Esophagus squamous epithelium (tissue), 5 donors: ENCODE measurements at regions not wholly inside any gene's neighbourhood (a gene's known extent, or its start where the extent isn't known, plus 50 kb on each side); places are given as distances from the start of the nearest gene placed in this dataset.
"Not testable (repeated sequence)": the region's sequence is repeated elsewhere in the genome, so short reads cannot be mapped to it uniquely, and the experiment has no call there.

Experiments
- DNase-seq: peaks from one replicate; lab custom pipeline; 2025; lab: John Stamatoyannopoulos, UW
- H3K27ac ChIP-seq, 4 donors: fragments of 200-600 bp; sonication (generic); one replicate each; pipeline ENCODE4 v1.5.1; 2016 to 2019; ENCODE audit warnings: mild to moderate bottlenecking in 1 of 4
- H3K27me3 ChIP-seq, 4 donors: fragments of 200-600 bp; sonication (generic); 1 replicate in 3 of 4; 2 replicates in 1 of 4; pipeline versions ENCODE4 v1.5.1 to v1.6.0; 2017 to 2021; ENCODE audit warnings: antibody characterized with exemption in 1 of 4
- H3K36me3 ChIP-seq, 3 donors: fragments of 200-600 bp; sonication (generic); one replicate each; pipeline ENCODE4 v1.5.1; 2016 to 2019
- H3K4me1 ChIP-seq, 3 donors: fragments of 200-600 bp; sonication (generic); one replicate each; pipeline ENCODE4 v1.5.1; 2017 to 2019
- H3K4me3 ChIP-seq, 4 donors: fragments of 200-600 bp; sonication (generic); 1 replicate in 3 of 4; 2 replicates in 1 of 4; pipeline ENCODE4 v1.5.1; 2016 to 2019; ENCODE audit warnings: mild to moderate bottlenecking in 2 of 4, moderate library complexity in 1 of 4
- H3K9me3 ChIP-seq, 3 donors: fragments of 200-600 bp; sonication (generic); one replicate each; pipeline ENCODE4 v1.5.1; 2016 to 2019
- POLR2A ChIP-seq, 4 donors: fragments of 450-650 bp; IDR thresholded peaks; one replicate each; pipeline ENCODE4 v1.6.1; 2017; ENCODE audit warnings: antibody characterized with exemption in 4 of 4, mild to moderate bottlenecking in 4 of 4, moderate library complexity in 3 of 4
- whole genome bisulfite sequencing, 2 donors: methylation state at CpG; one replicate each; pipeline ENCODE4 v1.1.5; 2018; 5-methylcytosine and 5-hydroxymethylcytosine counted together
- intact Hi-C: fragments of 100-400 bp; cut with DNase I; formaldehyde crosslinking; loops from one replicate; pipeline ENCODE4 v1.15.0; 2022
- TF ChIP-seq, protein P1 (sequence below), 6 experiments: fragments of 450-650 bp in 4 of 6; fragments of 200-600 bp in 2 of 6; sonication (generic) in 2 of 6; IDR thresholded peaks; one replicate each; pipeline ENCODE4 v1.5.1; 2016 to 2019; ENCODE audit warnings: antibody characterized with exemption in 6 of 6, mild to moderate bottlenecking in 4 of 6, moderate library complexity in 4 of 6
- donor health status: DM: yes; HTN: yes; CAD: no.

DNA sequence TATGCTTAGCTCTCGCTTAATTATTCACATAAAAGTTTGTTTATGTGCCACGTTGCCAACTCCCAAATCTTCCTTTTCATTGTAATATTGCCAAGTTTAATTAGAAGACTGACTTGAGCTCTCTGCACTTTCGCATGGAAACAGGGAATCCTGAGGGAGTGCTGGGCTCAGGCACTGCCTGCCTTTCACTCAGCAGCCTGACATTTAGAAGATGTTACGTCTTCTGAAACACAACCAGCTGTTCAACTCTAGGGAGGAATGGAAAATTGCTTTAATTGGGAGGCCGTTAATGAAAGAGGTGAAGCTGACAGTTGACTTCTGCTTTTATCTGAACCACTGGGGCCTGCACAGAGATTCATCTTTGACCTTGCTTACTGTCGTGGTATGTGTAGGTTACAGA is 77.4 kb upstream of the MTHFD1L start:
- peaks cover 0 to 20% (median 3%) of the 10 kb centered on the region in 3 donors for H3K4me1 ChIP-seq
- TF ChIP-seq, protein P1, sequence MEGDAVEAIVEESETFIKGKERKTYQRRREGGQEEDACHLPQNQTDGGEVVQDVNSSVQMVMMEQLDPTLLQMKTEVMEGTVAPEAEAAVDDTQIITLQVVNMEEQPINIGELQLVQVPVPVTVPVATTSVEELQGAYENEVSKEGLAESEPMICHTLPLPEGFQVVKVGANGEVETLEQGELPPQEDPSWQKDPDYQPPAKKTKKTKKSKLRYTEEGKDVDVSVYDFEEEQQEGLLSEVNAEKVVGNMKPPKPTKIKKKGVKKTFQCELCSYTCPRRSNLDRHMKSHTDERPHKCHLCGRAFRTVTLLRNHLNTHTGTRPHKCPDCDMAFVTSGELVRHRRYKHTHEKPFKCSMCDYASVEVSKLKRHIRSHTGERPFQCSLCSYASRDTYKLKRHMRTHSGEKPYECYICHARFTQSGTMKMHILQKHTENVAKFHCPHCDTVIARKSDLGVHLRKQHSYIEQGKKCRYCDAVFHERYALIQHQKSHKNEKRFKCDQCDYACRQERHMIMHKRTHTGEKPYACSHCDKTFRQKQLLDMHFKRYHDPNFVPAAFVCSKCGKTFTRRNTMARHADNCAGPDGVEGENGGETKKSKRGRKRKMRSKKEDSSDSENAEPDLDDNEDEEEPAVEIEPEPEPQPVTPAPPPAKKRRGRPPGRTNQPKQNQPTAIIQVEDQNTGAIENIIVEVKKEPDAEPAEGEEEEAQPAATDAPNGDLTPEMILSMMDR (IDR thresholded peaks at IDR 0.05), result no peak
- no peak for TF ChIP-seq POLR2A (IDR thresholded peaks at IDR 0.05)
- no peak overlapping the region for H3K4me3 ChIP-seq
- peak overlapping the region in 2 of 4 donors; percentile 3 to 31 for H3K27ac ChIP-seq
- no peak for DNase-seq
- intact Hi-C loops, result no loop called here
- no peaks in the 10 kb centered on the region for H3K27me3 ChIP-seq
- 61 to 63% methylated on average over 6 of the region's 6 CpGs for WGBS, 2 donors
- no peaks in the 10 kb centered on the region for H3K9me3 ChIP-seq
- H3K36me3 ChIP-seq, result no peaks in the 10 kb centered on the region

DNA sequence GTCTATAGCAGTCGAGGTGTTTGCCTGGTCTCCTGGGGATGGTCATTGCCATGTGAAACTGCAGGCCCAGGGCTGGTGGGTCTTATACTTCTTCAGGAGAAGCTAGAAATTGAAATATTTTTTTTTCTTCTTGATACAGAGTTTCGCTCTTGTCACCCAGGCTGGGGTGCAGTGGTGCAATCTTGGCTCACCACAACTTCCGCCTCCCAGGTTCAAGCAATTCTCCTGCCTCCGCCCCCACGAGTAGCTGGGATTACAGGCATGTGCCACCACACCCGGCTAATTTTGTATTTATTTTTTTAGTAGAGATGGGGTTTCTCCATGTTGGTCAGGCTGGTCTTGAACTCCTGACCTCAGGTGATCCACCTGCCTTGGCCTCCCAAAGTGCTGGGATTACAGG is 75.6 kb upstream of the MTHFD1L start:
- peaks cover 0 to 20% (median 3%) of the 10 kb centered on the region in 3 donors for H3K4me1 ChIP-seq
- H3K27ac ChIP-seq, H3K36me3 ChIP-seq, H3K4me3 ChIP-seq, H3K27me3 ChIP-seq, intact Hi-C loops, H3K9me3 ChIP-seq, DNase-seq: not testable (repeated sequence)
- WGBS, 2 donors, result 88 to 95% methylated on average over 6 of the region's 6 CpGs

DNA sequence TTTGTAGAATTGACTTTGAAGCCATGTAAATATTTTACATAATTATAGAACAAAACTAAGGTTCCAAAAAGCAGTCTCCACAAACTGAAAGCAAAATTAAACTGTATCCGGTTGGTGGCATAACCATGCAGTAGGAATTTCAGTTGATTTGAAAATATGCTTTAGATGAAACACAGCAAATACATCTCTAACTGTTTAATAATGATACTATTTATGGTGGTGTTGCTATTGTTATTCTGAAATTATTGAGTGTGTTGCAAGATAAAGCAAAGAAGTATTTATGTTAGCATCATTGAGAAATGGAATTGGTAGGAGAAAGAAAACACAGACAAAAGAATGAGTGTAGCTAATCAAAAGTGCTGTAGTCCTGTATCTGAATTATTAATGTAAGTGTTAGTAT is 73.8 kb upstream of the MTHFD1L start:
- DNase-seq, result no peak
- WGBS, 2 donors, result 64 to 86% methylated on average over 1 of the region's 1 CpG
- peaks cover 0 to 4% (median 0%) of the 10 kb centered on the region in 3 donors for H3K36me3 ChIP-seq

DNA sequence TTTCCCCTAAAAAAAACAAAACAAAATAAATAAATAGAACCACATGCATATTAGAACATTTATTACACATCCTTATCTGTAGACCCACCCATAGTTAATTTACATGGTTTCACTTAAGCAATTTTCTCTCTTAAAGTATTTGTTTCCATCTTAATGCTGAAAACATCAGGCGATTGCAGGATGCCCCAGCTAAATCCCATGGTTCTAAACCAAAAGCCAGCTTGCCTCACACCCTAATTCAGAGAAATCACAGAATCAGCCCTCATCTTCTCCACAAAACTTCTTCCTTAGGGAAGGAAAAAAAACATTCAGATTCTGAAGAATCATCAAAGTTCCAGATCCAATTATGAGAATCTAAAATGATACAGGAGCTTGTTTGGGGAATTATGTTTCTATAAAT is 67.6 kb upstream of the MTHFD1L start:
- peaks cover 0 to 9% (median 0%) of the 10 kb centered on the region in 3 donors for H3K36me3 ChIP-seq
- intact Hi-C loops, result no loop called here
- TF ChIP-seq, protein P1 (IDR thresholded peaks at IDR 0.05), result no peak
- TF ChIP-seq POLR2A (IDR thresholded peaks at IDR 0.05), result no peak
- H3K27me3 ChIP-seq, result no peaks in the 10 kb centered on the region
- no peak overlapping the region for H3K27ac ChIP-seq
- H3K9me3 ChIP-seq, result no peaks in the 10 kb centered on the region
- no peak for DNase-seq
- 78 to 86% methylated on average over 1 of the region's 1 CpG for WGBS, 2 donors
- peaks cover 0 to 17% (median 0%) of the 10 kb centered on the region in 3 donors for H3K4me1 ChIP-seq
- no peak overlapping the region for H3K4me3 ChIP-seq

More for the DNA sequence above, 73.8 kb upstream of the MTHFD1L start:
- intact Hi-C loops, result no loop called here
- H3K4me1 ChIP-seq, result peaks cover 0 to 15% (median 3%) of the 10 kb centered on the region in 3 donors
- no peaks in the 10 kb centered on the region for H3K9me3 ChIP-seq
- no peak overlapping the region for H3K27ac ChIP-seq
- H3K27me3 ChIP-seq, result no peaks in the 10 kb centered on the region
- no peak overlapping the region for H3K4me3 ChIP-seq
- no peak for TF ChIP-seq POLR2A (IDR thresholded peaks at IDR 0.05)
- TF ChIP-seq, protein P1 (IDR thresholded peaks at IDR 0.05), result no peak

DNA sequence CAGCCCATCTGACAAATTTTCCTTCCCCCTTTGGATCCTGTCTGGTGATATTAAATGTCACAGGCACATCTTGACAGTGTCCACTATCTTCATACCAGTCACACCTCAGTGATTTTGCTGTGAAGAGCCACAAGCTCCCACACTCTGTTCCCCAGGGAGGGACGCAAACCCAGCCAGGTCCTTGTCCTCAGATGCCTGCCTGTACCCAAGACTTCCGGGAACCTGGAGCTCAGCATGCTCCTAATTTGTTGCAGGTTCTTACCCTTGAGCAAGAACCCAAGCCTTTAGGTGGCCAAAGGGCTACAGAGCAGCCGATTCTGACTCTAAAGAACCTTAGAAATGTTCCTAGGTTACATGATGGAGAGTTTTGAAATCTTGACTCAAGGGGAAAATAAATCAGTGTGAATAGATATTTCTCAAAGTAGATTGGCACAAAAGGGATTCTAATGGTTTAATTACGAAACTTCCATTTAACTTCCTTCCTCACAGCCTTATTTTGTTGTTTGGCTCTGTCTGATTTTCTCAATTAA is 66.2 kb upstream of the MTHFD1L start:
- WGBS, 2 donors, result 75 to 93% methylated on average over 4 of the region's 4 CpGs
- DNase-seq, result no peak
- Histone ChIP-seq H3K27ac (no peak overlapping the region), H3K27me3 (no peaks in the 10 kb centered on the region), H3K9me3 (no peaks in the 10 kb centered on the region), H3K36me3 (peaks cover 0 to 9% (median 0%) of the 10 kb centered on the region in 3 donors), H3K4me3 (no peak overlapping the region), H3K4me1 (peaks cover 0 to 17% (median 0%) of the 10 kb centered on the region in 3 donors)
- intact Hi-C loops, result no loop called here
- TF ChIP-seq, protein P1 (IDR thresholded peaks at IDR 0.05), result no peak
- no peak for TF ChIP-seq POLR2A (IDR thresholded peaks at IDR 0.05)
